ENCODE measurements at regions not wholly inside any gene's neighbourhood (a gene's known extent, or its start where the extent isn't known, plus 50 kb on each side); places are given as distances from the start of the nearest gene placed in this dataset.

DNA sequence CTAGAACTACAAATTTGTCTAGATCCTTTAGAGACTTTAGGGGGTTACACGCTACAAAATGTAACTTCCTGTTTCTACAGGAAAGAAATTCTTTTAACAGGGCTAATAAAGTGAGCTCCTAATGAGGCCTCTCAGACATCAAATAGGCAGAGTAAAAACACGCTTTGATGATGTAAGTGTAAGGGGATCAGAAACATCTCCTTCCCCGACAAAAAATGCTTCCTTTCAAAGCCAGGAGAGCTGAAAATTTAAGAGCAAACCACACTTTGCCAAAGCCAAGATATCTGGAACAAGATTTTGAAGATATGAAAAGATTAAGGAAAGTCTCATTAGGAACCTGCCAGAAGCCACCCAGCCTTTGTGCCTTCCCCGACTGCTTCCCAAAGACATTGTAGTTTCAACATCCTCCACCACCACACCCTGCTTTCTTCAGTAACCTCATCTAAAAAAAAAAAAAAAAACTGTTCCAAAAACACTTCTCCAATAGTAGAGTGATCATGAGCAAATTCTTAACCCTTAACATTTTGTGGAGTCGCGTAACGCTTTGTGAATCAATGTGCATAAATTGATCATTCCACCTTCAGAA, 505.0 kb upstream of the THBS1 start:
- DNase-seq (ENCODE audit: low read depth), result no peak

DNA sequence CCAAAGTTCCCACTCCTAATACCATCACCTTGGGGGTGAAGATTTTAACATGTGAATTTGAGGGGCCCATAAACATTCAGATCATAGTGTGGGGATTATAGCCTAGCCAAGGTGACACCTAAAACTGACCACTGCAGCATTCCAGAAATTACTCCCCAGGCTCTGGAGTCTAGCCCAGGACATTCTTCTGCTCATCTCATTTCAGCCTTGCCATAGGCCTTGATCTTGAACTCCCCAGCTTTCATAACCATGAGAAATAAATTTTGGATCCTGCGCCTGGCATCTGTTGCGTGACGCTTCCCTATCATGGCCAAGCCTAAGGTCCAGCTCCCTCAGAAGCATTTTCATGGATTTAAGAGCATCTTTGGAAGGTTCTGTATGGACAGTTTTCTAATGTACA, 502.9 kb upstream of the THBS1 start:
- no peak for DNase-seq (ENCODE audit: low read depth)

DNA sequence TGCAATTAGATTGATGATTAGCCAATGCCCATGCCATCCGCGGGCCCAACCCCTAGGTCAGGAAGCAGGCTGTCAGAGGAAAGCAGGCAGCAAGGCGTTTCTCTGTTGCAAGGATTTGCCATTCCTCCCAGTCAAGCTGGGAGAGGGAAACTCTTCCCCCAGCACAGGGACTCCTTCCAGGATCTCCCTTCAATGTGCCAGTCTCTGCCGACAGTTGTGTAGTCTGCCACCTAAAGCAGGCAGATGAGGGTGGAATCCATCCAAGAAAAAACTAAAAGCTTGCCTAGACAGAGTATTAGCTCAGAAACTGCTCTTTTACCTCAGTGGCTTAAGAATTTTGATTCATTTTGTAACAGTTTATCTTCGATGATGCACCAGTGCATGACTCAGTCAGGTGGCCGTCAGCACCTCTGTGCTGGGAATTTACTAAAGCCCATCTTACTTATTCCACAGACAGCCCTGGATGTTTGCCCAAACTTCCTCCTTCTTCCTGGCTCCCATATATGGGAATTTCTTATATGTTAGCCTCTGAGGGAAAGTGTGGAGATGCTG, 501.5 kb upstream of the THBS1 start:
- peak; percentile 90 for DNase-seq (ENCODE audit: low read depth)

DNA sequence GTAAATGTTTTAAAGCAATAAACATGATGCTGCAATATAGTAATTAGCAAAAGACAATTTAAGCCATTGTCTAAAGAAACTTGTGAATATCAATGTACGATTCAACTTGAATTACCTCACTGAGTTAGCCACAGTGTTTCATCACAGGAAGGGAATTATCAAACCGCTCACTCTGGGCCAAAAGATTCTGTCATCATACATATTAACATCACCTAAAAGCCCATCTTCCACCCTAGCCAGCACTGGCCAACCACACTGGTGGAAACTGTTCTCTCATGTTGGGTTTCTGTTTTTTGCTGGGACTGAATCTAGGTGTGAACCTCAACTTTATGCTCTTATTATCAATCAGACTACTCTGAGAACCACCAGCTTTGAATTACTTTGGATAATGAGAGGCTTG, 497.7 kb upstream of the THBS1 start:
- peak; percentile 39 for DNase-seq (ENCODE audit: low read depth)

DNA sequence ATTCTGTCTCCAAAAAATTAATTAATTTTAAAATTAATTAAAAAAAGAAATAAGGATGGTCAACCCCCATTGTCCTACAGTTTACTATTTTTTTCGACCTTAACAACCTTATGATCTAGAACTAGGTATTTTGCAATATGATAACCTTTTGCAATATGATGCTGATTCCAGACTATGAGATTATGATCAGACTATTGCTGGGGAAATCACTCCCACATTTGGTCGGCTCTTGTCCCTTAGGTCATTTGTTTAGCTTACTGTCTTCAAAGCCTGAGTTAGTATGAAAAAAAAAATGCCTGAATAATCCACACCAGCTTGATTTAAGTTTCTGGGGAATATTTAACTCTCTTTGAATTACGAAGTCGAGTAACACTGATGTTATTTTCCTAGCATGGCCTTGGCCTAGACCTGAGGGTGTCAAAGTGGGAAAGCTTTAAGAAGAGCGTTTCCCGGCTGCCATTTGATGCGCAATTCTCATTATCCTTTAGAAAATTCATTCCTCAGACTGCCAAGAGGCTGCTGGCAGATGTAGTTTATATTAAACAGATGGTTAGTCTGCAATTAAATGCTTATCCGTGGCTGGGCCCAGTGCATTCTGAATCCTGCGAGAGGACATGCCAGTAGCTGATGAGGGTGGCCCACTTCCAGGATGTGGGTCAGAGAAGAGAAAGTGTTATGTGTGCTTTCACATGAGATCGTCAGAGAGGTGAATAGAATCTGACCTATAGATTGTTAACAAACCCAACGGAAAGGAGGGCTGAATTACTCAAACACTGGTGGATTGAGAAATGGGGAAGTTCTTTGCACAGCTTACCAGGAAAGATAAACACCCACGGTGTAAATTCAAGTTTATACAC, 496.0 kb upstream of the THBS1 start:
- DNase-seq (ENCODE audit: low read depth), result peak; percentile 60

DNA sequence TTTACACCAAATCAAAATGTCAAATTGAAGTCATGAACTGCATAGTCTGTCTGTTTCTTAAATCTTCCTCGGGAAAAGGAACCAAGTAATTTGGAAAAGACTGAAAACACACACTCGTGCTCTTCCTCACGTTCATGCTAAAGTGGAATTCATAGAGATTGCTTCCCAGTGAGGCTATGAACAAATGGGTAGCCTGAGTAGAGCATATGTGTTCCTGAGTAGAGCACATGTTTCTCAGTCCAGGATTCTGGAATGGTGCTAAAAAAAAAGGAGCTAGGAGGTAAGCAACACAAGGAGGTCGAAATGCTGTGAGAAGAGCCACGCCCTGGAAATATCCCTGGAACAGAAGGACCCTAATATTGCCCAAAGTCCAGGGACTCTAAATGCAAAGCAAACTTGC, 494.2 kb upstream of the THBS1 start:
- no peak for DNase-seq (ENCODE audit: low read depth)

DNA sequence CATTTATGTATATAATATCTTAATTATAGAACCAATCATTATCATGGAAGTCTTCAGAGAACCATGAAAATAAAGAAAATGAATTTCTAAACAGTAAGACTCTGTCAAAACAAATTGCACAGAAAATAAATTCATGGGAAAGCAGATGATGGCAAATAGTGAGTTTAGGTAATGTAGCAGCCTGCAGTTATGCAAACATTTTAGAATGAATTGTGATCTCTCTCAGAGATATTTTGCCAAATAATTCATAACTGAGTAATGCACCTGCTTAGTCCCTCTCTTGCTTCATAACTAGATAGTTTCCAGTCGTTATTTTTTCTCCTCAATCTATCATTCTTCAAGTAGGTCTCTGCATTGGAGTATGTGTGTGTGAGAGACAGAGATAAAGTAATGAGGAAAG, 492.7 kb upstream of the THBS1 start:
- DNase-seq (ENCODE audit: low read depth), result no peak

DNA sequence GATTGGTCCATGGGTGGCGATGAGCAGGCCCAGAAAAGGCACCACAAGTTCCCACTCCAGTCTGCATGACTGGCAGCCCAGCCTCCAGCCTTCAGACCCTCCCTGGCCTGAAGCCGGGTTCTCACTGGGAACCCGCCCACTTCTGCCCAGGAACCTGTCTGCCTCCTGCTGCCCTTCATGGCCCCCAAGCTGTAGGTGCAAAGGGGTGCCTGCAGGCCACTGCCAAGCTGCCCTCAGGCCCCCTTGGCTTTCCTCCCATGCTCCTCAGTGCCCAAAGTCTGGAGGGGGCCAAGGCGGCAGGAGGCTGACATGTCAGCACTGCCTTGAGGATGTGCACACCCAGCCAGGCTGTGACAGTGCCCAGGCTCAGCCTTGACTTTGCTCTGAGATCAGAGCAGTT, 488.5 kb upstream of the THBS1 start:
- DNase-seq (ENCODE audit: low read depth), result no peak

DNA sequence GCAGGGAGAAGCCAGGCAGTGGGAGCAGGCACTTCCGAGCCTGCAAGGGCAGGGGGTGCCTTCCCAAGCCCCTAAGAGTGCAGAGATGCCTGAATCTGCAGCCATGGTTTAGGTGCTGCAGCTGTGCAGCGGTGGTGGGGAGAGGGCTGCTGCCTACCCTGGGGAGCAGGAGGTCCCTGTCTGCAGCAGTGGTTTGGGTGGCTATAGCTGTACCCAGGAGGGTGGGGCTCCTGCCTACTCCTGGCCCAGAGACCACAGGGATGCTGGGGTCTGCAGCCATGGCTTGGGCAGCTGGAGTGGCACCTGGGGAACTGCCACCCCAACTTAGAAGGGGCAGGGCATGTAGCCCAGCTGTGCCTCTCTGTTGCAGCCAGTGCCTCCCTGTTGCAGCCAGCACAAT, 488.1 kb upstream of the THBS1 start:
- DNase-seq (ENCODE audit: low read depth), result no peak

DNA sequence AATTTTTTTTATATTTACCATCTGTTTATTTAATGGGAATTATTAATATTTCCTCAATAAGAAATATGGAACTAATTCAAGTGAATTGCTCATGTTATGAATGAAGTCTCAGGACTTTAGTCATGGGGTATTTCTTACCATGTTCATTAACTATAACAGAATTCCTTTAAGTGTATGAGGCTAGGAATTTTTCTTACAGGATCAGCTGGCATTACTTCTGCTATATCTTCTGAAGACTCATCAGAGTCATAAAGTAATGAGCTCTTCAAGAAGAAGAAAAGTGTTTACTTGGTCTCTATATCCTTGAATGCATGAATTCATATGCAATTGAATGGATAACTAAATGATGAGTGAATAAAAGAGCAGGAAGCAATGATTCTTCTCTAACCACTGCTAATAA, 486.8 kb upstream of the THBS1 start:
- no peak for DNase-seq (ENCODE audit: low read depth)

DNA sequence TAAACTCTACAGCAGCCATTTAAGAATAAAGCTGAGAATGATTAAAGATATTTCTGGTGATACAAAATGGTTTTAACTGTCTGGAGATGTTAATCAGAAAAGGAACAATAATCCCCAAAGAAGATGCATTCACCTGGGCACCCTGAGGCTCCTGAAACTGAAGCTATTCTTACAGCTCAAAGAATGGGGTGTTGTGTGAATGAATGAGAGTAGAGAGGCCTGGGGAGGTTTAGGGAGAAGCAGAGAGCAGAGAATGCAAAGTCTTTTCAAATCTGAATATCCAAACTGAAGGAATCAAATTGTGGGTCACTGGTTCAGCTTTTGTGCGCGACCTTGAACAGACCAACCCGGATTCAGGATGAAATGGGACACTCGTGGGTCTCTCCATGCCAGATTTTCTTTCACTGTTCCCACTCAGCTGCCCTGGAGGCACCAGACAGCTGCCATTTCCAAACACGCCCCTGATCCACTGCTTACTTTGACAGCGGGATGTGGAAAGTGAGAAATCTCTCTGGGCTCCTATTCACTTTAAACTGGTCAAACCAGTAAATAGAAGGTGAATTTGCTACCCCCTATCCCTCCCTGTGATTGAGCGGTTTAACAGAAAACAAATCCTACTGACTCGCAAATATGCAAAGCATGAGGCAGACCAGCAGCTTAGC, 485.5 kb upstream of the THBS1 start:
- no peak for DNase-seq (ENCODE audit: low read depth)

DNA sequence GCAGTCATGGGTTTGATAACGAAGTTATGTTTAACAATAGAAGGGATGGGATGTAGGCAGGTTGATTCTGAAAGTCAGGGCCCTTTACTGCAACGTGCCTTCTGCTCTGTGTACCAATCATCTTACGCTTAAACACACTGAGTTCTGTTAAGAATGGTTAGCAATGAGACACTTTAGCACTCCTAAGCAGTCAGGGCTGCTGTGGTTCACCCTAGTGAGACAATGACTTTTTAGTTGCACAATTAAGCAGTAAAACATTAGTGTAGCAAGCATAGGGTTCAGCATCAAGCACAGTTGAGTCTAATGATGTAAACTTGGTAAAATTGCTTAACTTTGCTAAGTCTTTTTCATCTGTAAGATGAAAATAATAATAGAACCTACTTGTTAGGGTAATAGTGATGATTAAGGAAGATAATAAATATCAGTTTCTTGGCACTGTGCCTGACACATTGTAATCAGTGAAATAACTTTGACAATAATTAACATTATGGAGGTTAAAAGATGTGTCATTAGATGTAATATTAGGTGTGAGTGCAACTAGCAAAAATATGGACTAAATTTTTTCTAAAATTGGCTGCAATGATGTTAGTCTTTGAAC, 484.2 kb upstream of the THBS1 start:
- no peak for DNase-seq (ENCODE audit: low read depth)

DNA sequence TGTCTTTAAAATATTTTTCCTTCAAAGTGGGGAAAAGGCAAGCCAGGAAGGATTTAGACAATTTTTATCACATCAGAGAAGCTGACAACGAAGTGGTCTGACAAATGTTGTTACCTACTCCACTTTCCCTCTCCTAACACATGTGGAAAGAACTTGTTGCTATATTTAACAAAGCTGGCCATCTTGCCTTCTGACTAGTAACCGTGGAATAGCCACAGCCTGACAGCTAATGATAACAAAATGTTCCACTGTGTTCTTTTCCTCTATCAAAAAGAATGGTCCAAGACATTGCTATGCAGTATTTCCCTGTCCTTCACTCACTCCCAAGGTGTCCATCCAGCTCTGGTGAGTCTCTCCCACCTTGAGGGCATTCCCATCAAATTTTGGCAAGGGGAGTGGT, 481.4 kb upstream of the THBS1 start:
- no peak for DNase-seq (ENCODE audit: low read depth)

DNA sequence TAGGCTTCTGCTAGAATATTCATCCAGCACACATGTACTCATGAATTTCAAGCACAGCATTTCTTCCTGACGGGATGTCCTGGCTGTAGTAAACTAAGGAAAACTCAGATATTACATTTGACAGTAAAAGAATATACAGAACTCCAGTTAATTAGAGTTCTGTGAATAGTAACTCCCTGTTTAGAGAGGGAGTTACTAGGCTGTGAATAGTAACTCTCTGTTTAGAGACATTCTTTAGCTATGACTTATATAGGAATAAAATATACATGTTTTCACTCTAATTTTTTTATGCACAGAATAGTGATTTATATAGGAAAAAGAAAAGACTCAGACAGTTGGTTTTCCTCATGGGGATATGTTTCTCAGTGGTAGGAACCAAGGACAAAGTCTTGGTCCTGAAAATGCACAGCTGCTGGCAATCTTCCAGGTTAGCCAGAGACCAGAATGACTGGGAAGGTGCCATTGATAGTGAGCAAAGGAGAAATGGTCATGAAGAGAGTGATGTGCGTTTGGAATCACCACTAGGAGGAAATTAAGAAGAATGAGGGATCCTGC, 480.7 kb upstream of the THBS1 start:
- no peak for DNase-seq (ENCODE audit: low read depth)

DNA sequence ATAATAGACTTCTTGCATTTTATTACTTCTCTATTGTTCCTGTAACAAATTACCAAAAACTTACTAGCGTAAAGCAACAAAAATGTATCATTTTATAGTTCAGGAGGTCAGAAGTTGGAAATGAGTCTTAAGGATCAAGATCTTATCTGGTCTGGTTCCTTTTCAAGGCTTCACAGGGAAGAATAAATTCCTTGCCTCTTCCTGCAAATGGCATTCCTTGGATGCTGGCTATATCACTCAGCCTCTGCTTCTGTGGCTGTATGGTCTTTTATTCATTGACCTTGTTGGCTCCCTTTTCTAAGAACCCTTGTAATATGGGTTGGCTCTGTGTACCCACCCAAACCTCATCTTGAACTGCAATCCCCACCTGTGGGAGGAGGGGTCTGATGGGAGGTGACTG, 478.4 kb upstream of the THBS1 start:
- DNase-seq (ENCODE audit: low read depth), result peak; percentile 82

DNA sequence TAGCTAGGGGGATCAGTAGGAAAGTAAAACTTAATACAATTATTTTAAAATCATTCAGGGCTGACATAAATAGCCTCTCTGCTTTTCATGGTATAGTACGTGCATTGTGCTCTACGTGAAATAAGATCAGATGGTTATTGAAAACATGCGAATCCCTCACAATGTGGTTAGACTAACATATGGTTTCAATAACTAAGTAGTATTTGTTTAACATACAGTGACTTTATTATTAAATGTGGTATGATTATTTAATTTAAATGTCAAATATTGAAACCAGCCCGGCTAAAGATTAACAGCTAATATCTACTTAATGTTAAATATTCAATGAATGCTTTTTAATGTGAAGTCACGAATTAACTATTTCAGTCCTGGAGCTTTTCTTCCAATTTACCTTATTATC, 473.9 kb upstream of the THBS1 start:
- DNase-seq (ENCODE audit: low read depth), result no peak

DNA sequence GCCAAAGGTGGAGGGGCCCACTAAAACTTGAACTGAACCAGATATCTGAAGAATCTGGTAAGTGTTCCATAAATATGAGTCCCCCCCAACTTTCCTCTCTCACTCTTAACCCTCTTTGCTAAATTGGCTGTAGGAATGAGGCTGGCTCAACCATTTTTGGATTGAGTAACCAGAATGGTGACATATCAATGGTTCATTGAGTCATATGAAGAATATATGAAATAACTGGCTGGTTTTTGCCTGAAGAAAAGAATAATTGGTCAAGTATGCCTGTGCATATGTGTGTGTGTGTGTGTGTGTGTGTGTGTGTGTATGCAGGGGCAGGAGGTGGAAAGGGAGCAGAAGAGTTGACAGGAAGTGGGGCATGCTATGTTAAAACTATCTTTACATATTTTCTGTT, 472.9 kb upstream of the THBS1 start:
- DNase-seq (ENCODE audit: low read depth), result no peak

DNA sequence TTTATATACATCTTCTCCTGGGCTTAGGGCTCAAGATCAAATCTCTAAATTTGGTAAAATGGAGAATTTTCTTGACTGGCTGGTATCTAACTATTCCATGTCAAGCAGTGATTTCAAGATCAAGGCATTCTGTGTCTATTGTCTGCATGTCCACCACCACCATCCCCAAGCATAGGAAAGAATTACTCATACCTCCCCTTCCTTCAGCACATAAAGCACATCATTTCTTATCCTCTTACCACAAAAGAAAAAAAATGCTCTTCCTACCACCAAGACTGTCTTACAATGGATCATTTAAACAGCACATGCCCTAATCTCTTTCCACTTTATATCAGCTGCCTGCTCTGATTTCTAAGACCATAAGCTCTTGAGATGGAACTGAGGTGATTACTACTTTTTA, 470.5 kb upstream of the THBS1 start:
- peak; percentile 89 for DNase-seq (ENCODE audit: low read depth)

DNA sequence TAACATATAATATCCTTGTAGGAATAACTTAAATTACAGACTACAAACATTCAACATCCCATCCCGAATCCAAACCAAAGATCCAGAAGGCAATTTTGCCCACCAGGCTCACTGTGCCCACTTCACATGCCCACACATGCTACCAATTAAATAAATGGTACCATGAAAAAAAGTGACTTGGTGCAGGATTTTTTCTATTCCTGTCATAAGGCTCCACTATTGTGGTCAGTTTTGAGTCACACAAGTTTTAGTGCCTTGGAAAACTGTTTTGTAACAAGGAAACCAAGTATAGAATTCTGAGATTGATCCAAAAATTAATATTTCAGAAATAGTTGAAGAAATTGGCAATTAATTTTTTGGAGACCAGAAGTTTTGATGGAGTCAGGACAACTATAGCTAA, 470.1 kb upstream of the THBS1 start:
- peak; percentile 51 for DNase-seq (ENCODE audit: low read depth)

DNA sequence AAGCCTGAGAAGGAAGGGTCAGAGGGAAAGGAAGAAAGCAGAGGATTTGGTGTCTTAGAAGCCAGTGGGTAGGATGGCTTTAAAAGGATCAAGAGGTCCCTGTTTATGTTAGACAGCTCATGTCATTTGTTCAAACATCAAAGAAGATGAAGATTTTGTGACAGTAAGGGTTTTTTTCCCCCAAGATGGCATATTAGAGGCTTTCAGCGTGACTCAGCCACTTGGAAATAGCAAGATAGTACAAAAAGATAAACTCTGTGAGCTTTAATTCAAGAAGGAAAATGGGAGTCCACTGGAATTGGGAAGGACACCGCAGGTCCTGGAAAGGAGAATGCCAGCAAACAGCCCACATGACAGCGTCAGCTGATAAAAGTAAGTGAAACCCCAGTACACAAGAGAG, 467.1 kb upstream of the THBS1 start:
- peak; percentile 88 for DNase-seq (ENCODE audit: low read depth)

DNA sequence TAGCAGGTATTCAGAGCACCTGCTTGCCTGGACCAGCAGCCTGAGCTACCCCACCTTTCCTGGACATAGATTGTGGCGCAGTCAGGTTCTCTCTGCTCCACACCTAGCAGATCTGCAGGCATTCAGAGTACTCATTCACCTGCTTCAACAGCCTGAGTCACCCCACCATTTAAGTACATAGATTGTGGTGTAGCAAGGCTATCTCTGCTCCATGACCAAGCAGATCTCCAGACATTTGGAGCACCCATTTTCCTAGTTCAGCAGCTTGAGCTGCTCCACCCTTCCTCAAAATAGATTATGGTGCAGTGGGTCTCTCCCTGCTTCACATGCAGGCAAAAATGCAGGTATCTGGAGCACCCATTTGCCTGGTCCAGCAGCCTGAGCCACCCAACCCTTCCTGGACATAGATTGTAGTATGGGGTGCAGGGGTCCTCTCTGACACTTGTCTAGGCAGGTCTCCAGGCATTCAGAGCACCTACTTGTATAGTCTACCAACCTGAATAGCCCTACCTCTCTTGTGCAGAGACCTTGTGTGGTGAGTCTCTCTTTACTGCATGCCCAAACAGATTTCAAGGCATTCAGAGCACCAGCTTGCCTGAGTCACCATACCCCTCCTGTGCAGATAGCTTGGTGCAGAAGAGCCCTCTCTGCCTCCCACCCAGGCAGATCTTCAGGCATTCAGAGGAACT, 466.0 kb upstream of the THBS1 start:
- DNase-seq (ENCODE audit: low read depth), result peak; percentile 46

All from M059J (cell line).